HG03354 (cell line): ENCODE measurements at regions not wholly inside any gene's neighbourhood (a gene's known extent, or its start where the extent isn't known, plus 50 kb on each side); places are given as distances from the start of the nearest gene placed in this dataset.

Experiments
- ATAC-seq: cut with Tn5 transposase; IDR thresholded peaks from one replicate; pipeline ENCODE4 v1.9.1; 2021; ENCODE audit warnings: mild to moderate bottlenecking; ENCODE audit not compliant: unreplicated experiment, poor library complexity, severe bottlenecking

DNA sequence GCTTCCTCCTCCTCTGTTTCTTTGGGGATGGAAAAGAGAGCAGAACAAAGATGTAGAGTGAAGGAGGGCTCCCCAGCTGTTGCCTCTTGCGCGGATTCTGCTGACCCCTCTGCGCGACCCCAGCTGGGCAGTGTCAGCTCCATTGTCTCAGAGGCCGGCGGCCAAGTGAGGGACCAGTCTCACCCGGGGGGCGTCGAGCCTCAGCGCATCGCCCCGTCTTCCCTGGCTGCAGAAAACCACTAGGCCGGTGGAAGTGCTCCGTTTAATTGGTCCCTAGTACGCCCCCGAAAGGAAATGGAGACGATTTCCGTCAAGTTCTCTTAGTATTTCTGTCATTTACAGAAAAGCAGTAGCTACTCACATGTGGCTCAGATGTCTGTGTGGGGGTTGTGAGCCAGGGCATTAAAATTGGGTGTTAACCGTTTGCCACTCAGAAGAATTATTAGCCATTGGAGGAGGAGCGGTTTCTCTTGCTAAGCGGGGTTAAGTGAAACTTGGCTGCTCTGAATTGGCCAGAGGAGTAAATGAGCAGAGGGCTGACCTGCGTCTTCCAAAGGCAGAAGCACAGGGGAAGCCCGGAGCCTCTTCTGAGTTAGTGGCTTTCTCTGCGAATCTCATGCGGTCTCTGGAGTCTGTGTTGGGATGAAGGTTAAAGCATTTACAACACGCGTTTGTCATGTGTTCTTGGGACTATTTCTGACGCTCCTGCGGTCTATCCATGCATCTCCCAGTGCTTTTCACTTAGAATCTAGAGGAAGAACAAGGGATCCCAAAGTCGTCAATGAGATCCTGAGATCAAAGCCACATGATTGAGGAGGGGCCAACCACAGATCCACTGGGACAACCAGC, 132.8 kb upstream of the MYO16 start:
- ATAC-seq, result no peak

DNA sequence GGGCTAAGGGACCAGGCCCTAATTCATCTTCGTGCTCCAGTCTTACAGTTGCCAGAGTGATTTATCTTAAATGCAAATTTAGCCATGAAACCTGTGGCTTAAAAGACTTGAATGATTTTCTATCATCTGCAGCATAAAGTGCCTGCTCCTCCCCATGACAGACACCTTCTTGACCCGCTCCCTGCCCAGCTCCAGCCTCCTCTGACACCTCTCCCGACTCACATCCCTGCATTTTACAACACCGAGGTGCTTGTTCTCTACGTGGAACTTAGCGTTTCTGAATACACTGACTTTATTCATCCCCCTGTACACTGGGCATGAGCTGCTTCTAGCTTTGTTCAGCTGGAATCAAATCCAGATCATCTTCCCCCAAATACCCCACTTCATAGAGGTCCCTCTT, 128.7 kb upstream of the MYO16 start:
- no peak for ATAC-seq

DNA sequence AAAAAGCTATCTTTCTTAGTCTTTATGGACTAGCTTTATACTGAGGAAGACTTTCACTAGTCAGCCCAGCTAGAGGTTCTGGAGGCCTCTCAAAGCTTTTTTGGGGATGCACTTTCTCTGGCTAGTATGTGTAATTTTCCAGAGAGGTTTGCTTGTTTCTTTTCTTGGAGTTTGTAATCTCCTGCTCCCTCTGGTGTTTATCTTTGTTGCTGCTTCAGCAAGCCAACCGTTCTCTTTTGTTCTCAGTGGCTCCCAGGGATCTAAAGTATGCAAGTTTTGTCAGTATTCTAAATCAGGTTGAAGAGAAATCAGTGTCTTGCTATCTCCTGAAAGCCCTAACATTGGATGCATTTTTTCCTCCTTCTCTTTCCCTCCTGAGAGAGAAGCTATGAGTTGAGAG, 121.1 kb upstream of the MYO16 start:
- ATAC-seq, result no peak

DNA sequence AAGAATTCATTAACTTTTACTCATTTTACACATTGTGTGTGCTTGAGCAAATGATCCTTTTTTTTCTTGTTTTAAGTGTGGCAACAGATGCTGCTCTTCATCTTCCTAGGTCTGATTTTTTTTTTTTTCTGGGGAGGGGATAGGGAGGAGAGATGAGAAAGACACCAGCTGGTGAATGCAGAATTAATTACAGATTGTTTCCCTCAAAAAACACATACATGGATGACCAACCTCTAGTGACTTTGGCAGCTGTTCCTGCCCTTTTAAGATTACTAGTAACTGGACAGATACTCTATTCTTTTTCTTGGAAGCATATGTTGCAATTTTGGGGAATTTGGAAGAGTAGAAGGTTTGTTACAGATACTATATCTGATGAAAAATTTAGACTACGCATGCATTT, 103.6 kb upstream of the MYO16 start:
- ATAC-seq, result no peak

DNA sequence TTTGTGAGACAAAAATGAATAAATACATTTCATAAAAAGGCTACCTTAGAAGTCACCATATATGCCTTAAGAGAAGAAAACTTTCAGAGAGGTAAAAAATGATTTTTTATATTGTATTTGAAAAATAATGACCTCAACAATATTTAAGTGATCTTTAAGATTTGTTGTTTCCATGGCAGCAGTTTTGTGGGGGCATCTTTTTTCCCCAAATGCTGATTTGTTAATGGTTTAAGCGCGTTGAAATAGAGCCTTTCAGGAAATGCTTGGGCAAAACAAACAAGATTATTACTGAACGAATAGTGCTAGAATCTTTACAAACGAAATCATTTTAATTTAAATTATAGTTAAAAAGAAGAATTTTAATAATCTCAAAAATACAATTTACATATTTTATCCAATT, 103.1 kb upstream of the MYO16 start:
- ATAC-seq, result no peak

DNA sequence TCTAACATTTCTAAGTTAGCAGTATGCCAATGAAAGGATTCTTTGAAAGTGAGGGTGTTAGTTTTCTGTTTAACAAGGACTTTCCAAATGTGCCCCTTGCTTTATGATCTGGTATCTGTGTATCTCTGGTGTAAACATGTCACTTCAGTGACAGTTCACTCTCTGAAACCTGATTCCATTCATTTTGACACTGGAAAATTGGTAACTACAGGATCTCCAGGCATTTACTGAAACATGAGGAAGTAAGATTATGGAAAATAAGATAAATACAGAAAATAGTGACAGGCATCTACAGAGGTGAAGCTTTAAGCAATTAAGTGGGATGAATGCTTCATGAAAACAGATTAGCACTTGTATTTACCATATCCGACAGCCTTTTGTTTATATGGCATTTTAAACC, 101.6 kb upstream of the MYO16 start:
- no peak for ATAC-seq

DNA sequence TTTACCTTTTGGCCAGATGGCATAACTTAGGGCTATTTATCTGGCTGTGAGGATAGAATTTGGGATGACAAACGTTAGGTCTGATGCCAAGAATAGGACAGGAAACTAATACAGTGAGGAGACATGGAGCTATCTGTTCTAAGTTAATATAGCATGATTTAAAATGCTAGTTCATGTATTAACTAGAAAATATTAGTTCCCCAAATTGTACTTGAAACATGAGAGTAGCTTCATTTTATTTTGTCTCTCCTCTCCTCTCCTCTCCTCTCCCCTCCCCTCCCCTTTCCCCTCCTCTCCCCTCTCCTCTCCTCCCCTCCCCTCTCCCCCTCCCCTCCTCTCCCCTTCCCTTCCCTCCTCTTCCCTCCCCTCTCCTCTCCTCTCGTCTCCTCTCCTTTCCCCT, 101.1 kb upstream of the MYO16 start:
- ATAC-seq, result no peak

DNA sequence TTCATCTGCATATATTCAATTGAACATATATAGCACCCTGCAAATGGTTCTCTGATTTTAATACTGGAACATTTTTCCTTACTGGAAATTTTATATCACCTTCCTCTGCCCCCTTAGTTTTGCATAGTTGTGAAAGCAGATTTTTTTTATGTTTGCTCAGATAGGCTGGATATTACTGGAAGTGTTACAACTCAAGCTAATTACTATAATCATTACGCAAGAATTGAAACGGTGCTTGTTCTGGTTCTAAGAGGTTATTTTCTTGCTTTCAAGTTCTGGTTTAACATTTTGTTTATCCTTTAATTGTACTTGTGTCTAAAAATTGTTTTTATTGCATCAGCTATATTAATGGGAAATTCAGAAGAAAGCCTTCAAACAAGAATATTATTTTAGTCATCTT, 95.6 kb upstream of the MYO16 start:
- no peak for ATAC-seq

DNA sequence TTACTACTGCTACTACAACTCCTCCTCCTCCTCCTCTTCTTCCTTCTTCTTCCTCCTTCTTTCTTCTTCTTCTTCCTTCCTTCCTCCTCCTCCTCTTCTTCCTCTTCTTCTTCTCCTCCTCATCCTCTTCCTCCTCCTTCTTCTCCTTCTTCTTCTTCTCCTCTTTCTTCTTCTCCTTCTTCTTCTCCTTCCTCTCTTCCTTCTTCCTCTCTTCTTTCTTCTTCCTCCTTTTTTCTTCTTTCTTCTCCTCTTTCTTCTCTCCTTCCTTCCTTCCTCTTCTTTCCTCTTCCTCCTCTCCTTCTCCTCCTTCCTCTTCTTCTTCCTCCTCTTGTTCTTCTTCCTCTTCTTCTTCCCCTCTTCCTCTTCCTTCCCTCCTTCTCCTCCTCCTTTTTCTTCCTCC, 94.7 kb upstream of the MYO16 start:
- no peak for ATAC-seq

DNA sequence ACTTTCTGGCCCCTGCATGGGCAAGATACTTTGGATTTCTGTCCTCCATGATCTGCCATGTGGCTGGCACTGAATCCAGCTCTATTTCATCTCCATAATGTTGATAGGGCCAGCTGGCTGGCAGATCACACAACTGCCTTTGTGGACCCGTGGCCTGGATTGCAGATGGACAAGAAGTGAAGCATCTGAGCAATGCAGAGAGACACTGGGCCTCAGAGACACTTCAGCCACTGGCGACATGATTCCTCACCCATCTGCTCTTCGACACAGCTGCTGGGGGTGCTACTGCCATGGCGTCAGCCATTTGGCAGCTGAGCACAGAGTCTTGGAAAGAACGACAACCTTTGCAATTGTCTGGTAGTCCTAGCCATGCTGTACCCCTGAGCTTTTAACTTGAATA, 79.5 kb upstream of the MYO16 start:
- no peak for ATAC-seq

DNA sequence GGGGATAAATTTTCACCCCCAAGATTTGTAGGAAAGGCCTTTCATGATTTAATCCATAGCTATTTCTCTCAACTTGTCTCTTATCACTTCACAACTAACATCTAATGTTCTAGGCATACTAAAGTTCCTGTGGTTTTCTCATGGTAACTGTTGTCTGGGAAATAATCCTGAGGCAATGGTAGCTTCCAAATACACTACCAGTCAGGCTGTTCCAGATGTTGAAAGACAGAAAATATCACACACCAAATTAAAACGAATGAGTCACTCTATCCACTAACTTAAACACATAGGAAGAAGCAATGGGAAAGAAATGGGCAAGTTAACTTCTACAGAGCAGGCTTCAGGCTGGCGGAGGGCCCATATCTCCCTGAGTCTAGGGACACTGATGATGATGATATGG, 77.7 kb upstream of the MYO16 start:
- no peak for ATAC-seq

DNA sequence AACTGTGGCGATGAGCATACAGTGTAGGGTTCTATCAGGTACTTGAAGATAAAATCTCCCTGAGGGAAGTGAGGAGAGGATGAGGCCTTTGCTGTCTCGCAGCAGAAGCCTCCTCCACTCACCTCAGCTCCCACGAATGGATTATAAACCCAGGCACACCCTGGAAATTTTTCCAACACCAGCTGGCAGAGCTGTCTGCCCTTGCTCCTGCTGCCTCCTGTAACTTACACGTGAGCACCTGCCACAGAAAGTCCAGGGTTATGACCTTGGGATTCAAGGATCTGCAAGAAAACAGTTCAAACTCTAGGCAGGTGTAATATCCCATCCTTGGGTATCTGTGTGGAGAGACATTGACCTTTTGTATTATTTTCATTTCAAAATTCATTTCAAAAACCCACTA, 70.9 kb upstream of the MYO16 start:
- no peak for ATAC-seq

DNA sequence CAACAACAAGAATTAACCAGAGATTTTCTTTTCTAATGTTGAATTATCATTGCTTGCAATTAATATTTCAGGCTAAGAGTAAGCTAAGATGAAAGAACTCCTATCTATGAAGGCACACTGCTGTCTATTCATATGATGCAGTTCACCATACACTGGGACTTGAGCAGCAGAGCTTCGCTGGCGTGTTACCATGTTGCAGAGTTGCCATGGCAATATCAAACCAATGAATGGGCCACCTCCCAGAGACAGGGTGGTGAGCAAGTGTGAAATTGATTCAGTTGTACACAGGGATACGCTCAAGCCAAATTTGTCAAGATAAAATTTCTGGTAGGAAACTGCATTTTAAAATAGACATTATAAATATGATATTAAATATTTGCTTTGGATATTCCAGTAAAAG, 69.3 kb upstream of the MYO16 start:
- no peak for ATAC-seq

DNA sequence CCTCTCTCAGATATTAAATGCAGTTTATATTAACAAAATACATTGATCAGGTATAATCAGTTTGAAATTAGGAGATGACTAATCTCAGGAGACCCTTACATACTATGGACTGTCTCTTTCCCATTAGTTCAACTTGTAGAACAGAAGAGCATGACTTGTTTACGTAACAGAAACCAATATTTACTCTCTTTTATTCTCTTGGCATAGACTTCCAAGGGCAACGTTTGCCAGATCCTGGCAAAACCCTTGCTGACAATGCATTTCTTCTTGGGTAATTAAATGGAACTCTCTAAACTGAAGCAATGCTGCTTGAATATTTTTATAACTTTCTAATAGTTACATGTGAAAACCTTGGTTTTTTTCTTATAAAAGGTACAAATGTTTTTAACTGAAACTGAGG, 68.3 kb upstream of the MYO16 start:
- ATAC-seq, result no peak

DNA sequence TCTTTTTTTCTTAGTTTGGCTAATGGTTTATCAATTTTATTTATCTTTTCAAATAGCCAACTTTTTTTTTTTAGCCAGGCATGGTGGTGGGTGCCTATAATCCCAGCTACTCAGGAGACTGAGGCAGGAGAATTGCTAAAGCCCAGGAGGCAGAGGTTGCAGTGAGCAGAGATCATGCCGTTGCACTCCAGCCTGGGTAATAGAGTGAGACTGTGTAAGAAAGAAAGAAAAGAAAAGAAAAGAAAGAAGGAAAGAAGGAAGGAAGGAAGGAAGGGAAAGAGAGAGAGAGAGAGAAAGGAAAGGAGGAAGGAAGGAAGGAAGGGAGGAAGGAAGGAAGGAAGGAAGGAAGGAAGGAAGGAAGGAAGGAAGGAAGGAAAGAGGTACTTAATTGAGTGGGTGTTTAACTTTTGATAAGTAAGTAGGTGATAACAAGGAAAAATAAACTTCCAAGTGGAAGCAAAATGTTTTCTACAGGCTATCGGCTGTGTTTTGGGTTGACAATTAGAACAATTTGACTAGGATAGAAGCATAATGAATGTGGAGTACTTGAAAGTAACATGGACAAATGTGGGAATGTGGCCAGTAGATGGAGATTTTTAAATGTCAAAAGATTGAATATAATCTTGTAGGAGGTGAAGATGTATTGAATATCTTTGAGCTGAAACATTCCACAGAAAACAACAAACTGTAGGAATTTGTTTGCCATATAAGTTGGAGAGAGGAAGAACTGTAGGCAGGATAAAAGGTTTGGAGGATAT, 62.8 kb upstream of the MYO16 start:
- no peak for ATAC-seq

DNA sequence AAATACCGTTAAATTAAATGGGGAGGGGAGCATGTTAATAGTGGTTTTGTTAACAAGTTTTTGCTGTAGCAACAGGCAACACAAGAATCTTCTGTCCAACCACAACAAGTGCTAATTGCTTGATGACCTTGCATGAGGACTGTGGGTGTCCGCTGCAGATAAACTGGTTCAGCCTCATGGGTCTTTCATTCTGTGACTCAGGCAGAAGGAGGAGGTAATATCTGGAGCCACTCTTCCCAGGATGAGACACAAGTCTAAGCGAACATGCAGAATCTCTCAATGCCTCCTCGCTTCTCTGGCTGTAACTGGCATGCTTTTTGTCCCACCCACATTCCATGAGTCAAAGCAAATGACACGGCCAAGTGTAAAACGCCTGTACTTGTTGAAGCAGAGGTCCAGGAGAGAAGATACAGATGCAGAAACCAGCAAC, 56.6 kb upstream of the MYO16 start:
- no peak for ATAC-seq

DNA sequence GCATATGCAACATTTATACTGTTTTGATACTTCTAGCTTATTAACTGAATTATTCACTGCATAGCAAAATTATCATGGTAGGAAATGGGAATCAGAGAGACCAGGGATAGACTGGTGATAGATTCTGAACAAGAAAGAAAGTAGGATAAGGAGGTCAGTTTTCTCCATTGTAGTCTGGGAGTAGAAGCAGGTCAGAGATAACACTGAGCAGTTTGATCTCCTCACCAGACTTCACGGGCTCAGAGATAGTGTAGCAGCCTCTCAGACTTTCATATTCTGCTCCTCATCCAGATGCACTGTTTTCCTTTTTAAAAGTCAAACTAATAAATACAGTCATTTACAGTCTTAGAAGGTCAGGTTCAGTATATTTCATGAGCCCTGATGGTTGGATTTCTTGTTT, 56.0 kb upstream of the MYO16 start:
- no peak for ATAC-seq

DNA sequence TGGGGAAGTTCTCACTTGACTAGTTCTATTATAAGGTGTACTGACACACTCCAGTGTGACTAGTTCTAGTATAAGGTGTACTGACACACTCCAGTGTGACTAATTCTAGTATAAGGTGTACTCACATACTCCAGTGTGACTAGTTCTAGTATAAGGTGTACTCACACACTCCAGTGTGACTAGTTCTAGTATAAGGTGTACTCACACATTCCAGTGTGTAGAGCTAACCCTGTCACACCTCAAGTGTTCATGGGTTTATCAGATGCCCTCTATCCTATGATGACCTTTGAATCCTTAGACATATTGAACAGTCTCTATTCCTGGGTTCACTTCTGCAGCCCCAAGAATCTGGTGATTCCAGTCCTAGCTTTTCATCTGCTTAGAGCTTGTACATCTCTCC, 54.6 kb upstream of the MYO16 start:
- no peak for ATAC-seq

DNA sequence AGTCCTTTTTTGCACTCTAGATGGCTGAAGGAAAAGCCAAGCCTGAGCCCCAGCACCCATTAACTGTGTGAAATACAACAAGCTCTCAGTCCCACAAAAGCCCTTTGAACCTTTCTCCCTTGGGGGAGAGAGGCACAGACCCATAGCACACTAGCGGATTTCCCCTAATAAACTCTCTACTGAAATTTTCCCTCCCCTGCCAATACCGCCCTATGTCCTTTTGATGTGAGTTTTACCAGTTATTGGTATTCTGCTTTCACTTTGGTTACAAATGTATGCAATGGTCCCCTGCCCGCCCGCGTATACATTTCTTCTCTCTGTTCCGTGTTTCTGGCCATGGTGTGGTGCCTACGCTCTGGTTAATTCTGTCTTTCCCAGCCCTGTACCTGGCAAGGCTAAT, 54.0 kb upstream of the MYO16 start:
- ATAC-seq, result no peak
